K562 (cell line): ENCODE measurements at regions not wholly inside any gene's neighbourhood (a gene's known extent, or its start where the extent isn't known, plus 50 kb on each side); places are given as distances from the start of the nearest gene placed in this dataset.

Experiments used
- CBX1 ChIP-seq: sonication (generic); IDR thresholded peaks from 2 replicates; pipeline ENCODE4 v1.6.1; 2016; ENCODE audit warnings: antibody characterized with exemption, low read depth, mild to moderate bottlenecking
- POLR2A ChIP-seq: fragments of 450-650 bp; conservative IDR thresholded peaks from 2 replicates; pipeline ENCODE4 v1.6.1; 2016
- SMARCE1 ChIP-seq: fragments of 450-650 bp; IDR thresholded peaks from 2 replicates; pipeline ENCODE4 v1.7.1; 2016; ENCODE audit warnings: mild to moderate bottlenecking
- STAT5B ChIP-seq: fragments of 250-450 bp; sonication (Bioruptor Pico); IDR thresholded peaks from 2 replicates; pipeline ENCODE4 v1.8.0; 2021; ENCODE audit warnings: mild to moderate bottlenecking, inconsistent platforms
- TF ChIP-seq, protein P1 (sequence below): fragments of 450-650 bp; formaldehyde crosslinking; IDR thresholded peaks from 2 replicates; pipeline ENCODE4 v1.4.0; 2020; ENCODE audit warnings: mild to moderate bottlenecking, mixed read lengths

GRCh38 chr1:219345953-219346352, 172.3 kb downstream of the LYPLAL1 start:
- TF ChIP-seq POLR2A = no peak
- TF ChIP-seq SMARCE1 = no peak
- TF ChIP-seq, protein P1, sequence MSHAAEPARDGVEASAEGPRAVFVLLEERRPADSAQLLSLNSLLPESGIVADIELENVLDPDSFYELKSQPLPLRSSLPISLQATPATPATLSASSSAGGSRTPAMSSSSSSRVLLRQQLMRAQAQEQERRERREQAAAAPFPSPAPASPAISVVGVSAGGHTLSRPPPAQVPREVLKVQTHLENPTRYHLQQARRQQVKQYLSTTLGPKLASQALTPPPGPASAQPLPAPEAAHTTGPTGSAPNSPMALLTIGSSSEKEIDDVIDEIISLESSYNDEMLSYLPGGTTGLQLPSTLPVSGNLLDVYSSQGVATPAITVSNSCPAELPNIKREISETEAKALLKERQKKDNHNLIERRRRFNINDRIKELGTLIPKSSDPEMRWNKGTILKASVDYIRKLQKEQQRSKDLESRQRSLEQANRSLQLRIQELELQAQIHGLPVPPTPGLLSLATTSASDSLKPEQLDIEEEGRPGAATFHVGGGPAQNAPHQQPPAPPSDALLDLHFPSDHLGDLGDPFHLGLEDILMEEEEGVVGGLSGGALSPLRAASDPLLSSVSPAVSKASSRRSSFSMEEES (CRISPR knock-in tag) = no peak
- no peak for TF ChIP-seq STAT5B (CRISPR knock-in tag)
- TF ChIP-seq CBX1 = no peak
